H1 (cell line): ENCODE measurements at regions not wholly inside any gene's neighbourhood (a gene's known extent, or its start where the extent isn't known, plus 50 kb on each side); places are given as distances from the start of the nearest gene placed in this dataset.

Experiments
- CTCF ChIA-PET: fragments of 300-600 bp; sonication (Branson Sonifier 250); formaldehyde crosslinking; loops from one replicate; lab custom pipeline; 2021; ENCODE audit not compliant: partially characterized antibody; lab: Charles Lee
- POLR2A ChIA-PET: fragments of 300-600 bp; sonication (Branson Sonifier 250); formaldehyde crosslinking; loops from one replicate; lab custom pipeline; 2021; ENCODE audit warnings: inconsistent platforms; ENCODE audit not compliant: partially characterized antibody; lab: Charles Lee
- DNase-seq, 2 experiments: peaks; one replicate each; pipeline versions ENCODE4 v3.0.0 to v3.0.0-alpha.2; 2010 to 2022; ENCODE audit warnings: low spot score in 2 of 2, low read depth in 1 of 2, mixed read lengths in 1 of 2
- FAIRE-seq: peaks from 2 replicates; lab custom pipeline; 2011; peaks lifted over from hg19 to GRCh38; lab: Jason Lieb, UNC
- H2AFZ ChIP-seq: 2 replicates; pipeline ENCODE4 v1.8.1; 2012; ENCODE audit warnings: low read length, inconsistent platforms
- H2AK5ac ChIP-seq: 2 replicates; pipeline ENCODE4 v1.6.1; 2013; ENCODE audit warnings: low read depth, low read length
- H2BK120ac ChIP-seq: replicated peaks from 2 replicates; pipeline ENCODE3; 2013; ENCODE audit warnings: low read depth, low read length, inconsistent platforms
- H2BK12ac ChIP-seq: 2 replicates; pipeline ENCODE4 v1.6.1; 2013; ENCODE audit warnings: low read depth, low read length
- H2BK15ac ChIP-seq: 2 replicates; pipeline ENCODE4 v1.6.1; 2013; ENCODE audit warnings: low read length
- H2BK20ac ChIP-seq: 2 replicates; pipeline ENCODE4 v1.6.1; 2013; ENCODE audit warnings: low read length
- H2BK5ac ChIP-seq: 2 replicates; pipeline ENCODE4 v1.6.1; 2013; ENCODE audit warnings: low read depth, low read length
- H3K14ac ChIP-seq: 2 replicates; pipeline ENCODE4 v1.6.1; 2013; ENCODE audit warnings: inconsistent platforms; ENCODE audit not compliant: insufficient read length
- H3K18ac ChIP-seq: 2 replicates; pipeline ENCODE4 v1.6.1; 2013; ENCODE audit warnings: low read length; ENCODE audit errors: extremely low read depth
- H3K23ac ChIP-seq: 2 replicates; pipeline ENCODE4 v1.6.1; 2013; ENCODE audit warnings: inconsistent platforms; ENCODE audit not compliant: insufficient read length
- H3K23me2 ChIP-seq: 2 replicates; pipeline ENCODE4 v1.6.1; 2013; ENCODE audit warnings: low read depth, low read length
- H3K27ac ChIP-seq: 2 replicates; pipeline ENCODE4 v1.6.1; 2011; ENCODE audit warnings: low read depth, low read length, inconsistent platforms
- H3K27me3 ChIP-seq, 4 experiments: replicated peaks in 1 of 4; 1 replicate in 1 of 4; 2 replicates in 3 of 4; pipeline versions ENCODE4 v1.6.1 to v1.8.1; 2011 to 2013; ENCODE audit warnings: low read length in 3 of 4, mild to moderate bottlenecking in 3 of 4, inconsistent platforms in 2 of 4, mixed read lengths in 2 of 4, moderate library complexity in 1 of 4; ENCODE audit not compliant: control insufficient read depth in 3 of 4, insufficient read depth in 3 of 4; ENCODE audit errors: extremely low read depth in 1 of 4
- H3K36me3 ChIP-seq, 4 experiments: 2 replicates each; pipeline versions ENCODE4 v1.6.1 to v1.8.1; 2011 to 2013; ENCODE audit warnings: mild to moderate bottlenecking in 4 of 4, low read length in 3 of 4, moderate library complexity in 2 of 4, control low read depth in 1 of 4, inconsistent platforms in 1 of 4; ENCODE audit not compliant: insufficient read depth in 4 of 4, control insufficient read depth in 2 of 4
- H3K4ac ChIP-seq: replicated peaks from 2 replicates; pipeline ENCODE3; 2013; ENCODE audit warnings: low read length, low read depth, mixed read lengths, inconsistent platforms; ENCODE audit not compliant: insufficient read length
- H3K4me1 ChIP-seq, 4 experiments: replicated peaks in 1 of 4; 1 replicate in 1 of 4; 2 replicates in 3 of 4; pipeline versions ENCODE4 v1.6.1 to v1.8.1; 2011 to 2013; ENCODE audit warnings: low read length in 3 of 4, inconsistent platforms in 2 of 4, mixed read lengths in 1 of 4; ENCODE audit not compliant: insufficient read depth in 4 of 4, control insufficient read depth in 3 of 4
- H3K4me2 ChIP-seq, 2 experiments: 2 replicates each; pipeline versions ENCODE4 v1.6.1 to v1.8.1; 2011 to 2013; ENCODE audit warnings: low read depth in 2 of 2, low read length in 2 of 2, control low read depth in 1 of 2, inconsistent platforms in 1 of 2, mild to moderate bottlenecking in 1 of 2; ENCODE audit not compliant: insufficient read depth in 1 of 2
- H3K4me3 ChIP-seq, 4 experiments: fragments of 200-600, 300-600 bp in 1 of 4; sonication (generic), shearing (Covaris generic), sonication (Bioruptor Twin) in 1 of 4; 2 replicates each; pipeline versions ENCODE4 v1.5.1 to v1.8.1; 2011 to 2016; ENCODE audit warnings: low read length in 4 of 4, low read depth in 3 of 4, control low read depth in 2 of 4, inconsistent platforms in 2 of 4, mild to moderate bottlenecking in 2 of 4, mixed read lengths in 1 of 4, moderate library complexity in 1 of 4; ENCODE audit not compliant: insufficient read depth in 2 of 4; ENCODE audit errors: extremely low read depth in 1 of 4
- H3K56ac ChIP-seq: replicated peaks from 2 replicates; pipeline ENCODE3; 2013; ENCODE audit warnings: low read depth, mild to moderate bottlenecking, mixed read lengths, low read length, inconsistent platforms; ENCODE audit not compliant: insufficient read length
- H3K79me1 ChIP-seq: 2 replicates; pipeline ENCODE4 v1.6.1; 2013; ENCODE audit warnings: low read depth, low read length, control low read depth
- H3K79me2 ChIP-seq, 2 experiments: 2 replicates each; pipeline versions ENCODE4 v1.6.1 to v1.8.1; 2012 to 2013; ENCODE audit warnings: low read length in 2 of 2, mild to moderate bottlenecking in 2 of 2, inconsistent platforms in 1 of 2; ENCODE audit not compliant: insufficient read depth in 2 of 2, control insufficient read depth in 1 of 2
- H3K9ac ChIP-seq, 4 experiments: replicated peaks in 1 of 4; 1 replicate in 1 of 4; 2 replicates in 3 of 4; pipeline versions ENCODE4 v1.6.1 to v1.8.1; 2011 to 2013; ENCODE audit warnings: low read depth in 3 of 4, low read length in 3 of 4, control low read depth in 2 of 4, mild to moderate bottlenecking in 2 of 4, moderate library complexity in 2 of 4, inconsistent platforms in 1 of 4; ENCODE audit errors: extremely low read depth in 1 of 4
- H3K9me3 ChIP-seq, 2 experiments: 2 replicates each; pipeline versions ENCODE4 v1.6.1 to v1.8.1; 2012 to 2013; ENCODE audit warnings: mild to moderate bottlenecking in 2 of 2, moderate library complexity in 2 of 2, control low read depth in 1 of 2, inconsistent platforms in 1 of 2, low read depth in 1 of 2, low read length in 1 of 2, mixed read lengths in 1 of 2; ENCODE audit not compliant: insufficient read depth in 2 of 2
- H4K20me1 ChIP-seq, 2 experiments: replicated peaks in 1 of 2; 2 replicates each; pipeline versions ENCODE3 to v1.8.1; 2011 to 2013; ENCODE audit warnings: inconsistent platforms in 2 of 2, low read length in 2 of 2, mild to moderate bottlenecking in 1 of 2; ENCODE audit not compliant: insufficient read depth in 2 of 2, control insufficient read depth in 1 of 2
- H4K5ac ChIP-seq: 2 replicates; pipeline ENCODE4 v1.6.1; 2013; ENCODE audit warnings: low read length, low read depth, mixed read lengths, inconsistent platforms; ENCODE audit not compliant: insufficient read length
- H4K8ac ChIP-seq: 2 replicates; pipeline ENCODE4 v1.8.0; 2013; ENCODE audit warnings: mild to moderate bottlenecking, moderate library complexity, low read length, inconsistent platforms; ENCODE audit not compliant: insufficient read depth; ENCODE audit errors: extremely low read depth
- H4K91ac ChIP-seq: replicated peaks from 2 replicates; pipeline ENCODE3; 2013; ENCODE audit warnings: low read length, mixed read lengths, inconsistent platforms; ENCODE audit not compliant: insufficient read length
- BRCA1 ChIP-seq: IDR thresholded peaks from 2 replicates; pipeline ENCODE4 v1.6.1; 2012; ENCODE audit warnings: low read depth, low read length, improper control_type of control experiment
- POU5F1 ChIP-seq: IDR thresholded peaks from 2 replicates; pipeline ENCODE4 v1.6.1; 2011; ENCODE audit warnings: low read depth, mild to moderate bottlenecking, low read length, moderate library complexity
- WGBS, 2 experiments: shearing (Covaris generic) in 1 of 2; methylation state at CpG; one replicate each; pipeline versions ENCODE4 v1.1.6 to v1.1.7; 2013 to 2015; ENCODE audit warnings: low lambda C conversion rate in 2 of 2, mixed read lengths in 2 of 2, inconsistent platforms in 1 of 2, low coverage in 1 of 2, missing lambda C conversion rate in 1 of 2; ENCODE audit not compliant: insufficient replicate concordance in 2 of 2, insufficient coverage in 1 of 2, insufficient read length in 1 of 2; ENCODE audit errors: extremely low coverage in 1 of 2, missing lambda C conversion rate in 1 of 2; 5-methylcytosine and 5-hydroxymethylcytosine counted together

GRCh38 chr2:118618279-118618678, 229.2 kb downstream of the EN1 start:
- Histone ChIP-seq H3K27ac (no peak overlapping the region), H4K20me1 (no peaks in the 10 kb centered on the region), H2BK5ac (no peak overlapping the region), H3K79me2 (no peaks in the 10 kb centered on the region), H2BK20ac (no peak overlapping the region), H3K14ac (no peak overlapping the region), H2AFZ (no peak overlapping the region), H4K91ac (no peak overlapping the region), H3K4me1 (0 out of 7 replicates have a peak, but pooled peaks cover 0 to 2% (median 0%) of the 10 kb centered on the region in 4 experiments), H3K36me3 (no peaks in the 10 kb centered on the region), H3K4me3 (no peak overlapping the region), H2BK120ac (no peak overlapping the region), H2BK15ac (no peak overlapping the region), H3K56ac (no peak overlapping the region), H3K9me3 (no peaks in the 10 kb centered on the region), H3K4me2 (no peak overlapping the region), H4K5ac (no peak overlapping the region), H2BK12ac (no peak overlapping the region), H2AK5ac (no peak overlapping the region), H3K9ac (no peak overlapping the region), H4K8ac (no peak overlapping the region; the same call in 1 of the 2 replicates), H3K4ac (no peak overlapping the region), H3K23me2 (no peaks in the 10 kb centered on the region), H3K27me3 (no peaks in the 10 kb centered on the region; a peak in 1 of 7 replicates), H3K23ac (no peak overlapping the region), H3K79me1 (no peaks in the 10 kb centered on the region), H3K18ac (no peak overlapping the region)
- DNase-seq: no peak
- TF ChIP-seq POU5F1 (no peak), BRCA1 (no peak)
- CTCF ChIA-PET: interaction anchor here (1.2 to 1.7 kb wide), 3 partner anchors 16 to 125 kb away, joined by 3 to 4 read pairs (median 4); no protein-coding TSS in a partner anchor
- 91% methylated on average over 13 of the region's 13 CpGs; no CpG with 5 or more reads in 1 of the 2 experiments for WGBS, 2 experiments
- POLR2A ChIA-PET: no interaction called here
- no peak for FAIRE-seq
